Thymus (tissue), 11 donors: ENCODE measurements at regions not wholly inside any gene's neighbourhood (a gene's known extent, or its start where the extent isn't known, plus 50 kb on each side); places are given as distances from the start of the nearest gene placed in this dataset.

ENCODE experiments used
- DNase-seq, 9 donors: peaks; one replicate each; pipeline ENCODE4 v3.0.0-alpha.2; 2013; ENCODE audit warnings: low spot score in 9 of 9, low read depth in 6 of 9, missing footprints in 1 of 9
- H3K27ac ChIP-seq, 2 donors: one replicate each; pipeline ENCODE4 v1.5.1; 2013; ENCODE audit warnings: control low read depth in 1 of 2, low read depth in 1 of 2, low read length in 1 of 2, mild to moderate bottlenecking in 1 of 2, moderate library complexity in 1 of 2
- H3K27me3 ChIP-seq, 2 donors: one replicate each; pipeline ENCODE4 v1.5.1; 2013; ENCODE audit warnings: low read length in 1 of 2; ENCODE audit not compliant: control insufficient read depth in 2 of 2, insufficient read depth in 1 of 2
- H3K36me3 ChIP-seq, 2 donors: one replicate each; pipeline ENCODE4 v1.5.1; 2013; ENCODE audit warnings: low read length in 1 of 2, mild to moderate bottlenecking in 1 of 2, moderate library complexity in 1 of 2; ENCODE audit not compliant: control insufficient read depth in 2 of 2, insufficient read depth in 2 of 2
- H3K4me1 ChIP-seq, 2 donors: one replicate each; pipeline ENCODE4 v1.5.1; 2013; ENCODE audit warnings: low read length in 2 of 2; ENCODE audit not compliant: control insufficient read depth in 2 of 2, insufficient read depth in 2 of 2
- H3K4me3 ChIP-seq, 2 donors: one replicate each; pipeline ENCODE4 v1.5.1; 2013; ENCODE audit warnings: low read length in 2 of 2, control low read depth in 1 of 2, mild to moderate bottlenecking in 1 of 2
- H3K9me3 ChIP-seq, 2 donors: one replicate each; pipeline ENCODE4 v1.5.1; 2013; ENCODE audit warnings: low read length in 1 of 2, mild to moderate bottlenecking in 1 of 2; ENCODE audit not compliant: control insufficient read depth in 2 of 2, insufficient read depth in 1 of 2
- WGBS: extraction: QIAGEN DNeasy Blood & Tissue Kit; methylation state at CpG from one replicate; pipeline ENCODE4 v1.1.7; 2013; 5-methylcytosine and 5-hydroxymethylcytosine counted together
- donor health status: healthy.

DNA sequence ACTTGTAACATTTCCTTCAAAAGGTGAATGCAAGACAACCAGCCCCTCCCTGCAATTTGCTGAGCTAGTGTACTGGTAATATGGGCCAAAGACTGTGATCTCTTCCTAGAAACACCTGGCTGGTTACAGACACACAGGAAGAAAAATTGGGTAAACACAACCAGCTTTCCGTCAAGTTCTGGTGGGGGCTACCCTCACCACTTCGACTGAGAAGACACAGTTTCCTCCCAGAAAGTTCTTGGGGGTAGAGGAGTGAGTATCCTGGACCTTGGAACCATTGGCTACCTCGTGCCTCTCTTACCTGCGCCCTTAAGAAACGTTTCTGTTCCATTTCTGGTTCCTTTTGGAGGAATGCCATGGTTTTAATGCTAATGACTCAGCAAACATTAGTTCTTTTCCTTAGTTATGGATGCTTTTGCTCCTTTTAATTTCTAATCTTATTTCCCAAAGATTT, 120.9 kb upstream of the DLX2 start:
- Histone ChIP-seq H3K27me3 (no peaks in the 10 kb centered on the region), H3K4me1 (peaks cover 10 to 33% of the 10 kb centered on the region in 2 donors), H3K9me3 (no peaks in the 10 kb centered on the region), H3K4me3 (no peak overlapping the region), H3K36me3 (no peaks in the 10 kb centered on the region), H3K27ac (peak overlapping the region in 1 of 2 donors; percentile 62)
- peak in 6 of 9 donors; percentile 46 to 81 (median 56) for DNase-seq
- 33% methylated on average over 5 of the region's 5 CpGs for WGBS

DNA sequence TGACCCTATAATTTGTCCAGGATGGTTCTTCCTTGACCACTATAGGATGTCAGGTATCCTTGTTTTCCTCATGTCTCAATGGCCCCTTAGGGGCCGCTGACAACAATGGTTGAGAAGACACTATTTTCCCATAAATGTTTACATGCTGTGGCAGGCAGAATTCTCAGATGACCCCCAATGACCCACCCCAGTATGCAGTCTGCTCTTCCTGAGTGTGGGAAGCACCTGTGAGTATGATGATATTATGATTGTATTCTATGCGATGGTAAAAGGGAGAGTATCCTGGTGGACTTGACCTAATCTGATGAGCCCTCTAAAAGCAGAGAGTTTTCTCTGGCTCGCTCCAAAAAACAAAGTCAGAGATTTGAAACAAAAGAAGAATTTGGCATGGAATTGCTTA, 123.1 kb upstream of the DLX2 start:
- H3K27ac ChIP-seq: no peak overlapping the region
- peaks cover 17 to 47% of the 10 kb centered on the region in 2 donors for H3K4me1 ChIP-seq
- H3K27me3 ChIP-seq: no peaks in the 10 kb centered on the region
- no peaks in the 10 kb centered on the region for H3K9me3 ChIP-seq
- 96% methylated on average over 3 of the region's 3 CpGs for WGBS
- H3K36me3 ChIP-seq: no peaks in the 10 kb centered on the region
- no peak for DNase-seq
- H3K4me3 ChIP-seq: no peak overlapping the region

DNA sequence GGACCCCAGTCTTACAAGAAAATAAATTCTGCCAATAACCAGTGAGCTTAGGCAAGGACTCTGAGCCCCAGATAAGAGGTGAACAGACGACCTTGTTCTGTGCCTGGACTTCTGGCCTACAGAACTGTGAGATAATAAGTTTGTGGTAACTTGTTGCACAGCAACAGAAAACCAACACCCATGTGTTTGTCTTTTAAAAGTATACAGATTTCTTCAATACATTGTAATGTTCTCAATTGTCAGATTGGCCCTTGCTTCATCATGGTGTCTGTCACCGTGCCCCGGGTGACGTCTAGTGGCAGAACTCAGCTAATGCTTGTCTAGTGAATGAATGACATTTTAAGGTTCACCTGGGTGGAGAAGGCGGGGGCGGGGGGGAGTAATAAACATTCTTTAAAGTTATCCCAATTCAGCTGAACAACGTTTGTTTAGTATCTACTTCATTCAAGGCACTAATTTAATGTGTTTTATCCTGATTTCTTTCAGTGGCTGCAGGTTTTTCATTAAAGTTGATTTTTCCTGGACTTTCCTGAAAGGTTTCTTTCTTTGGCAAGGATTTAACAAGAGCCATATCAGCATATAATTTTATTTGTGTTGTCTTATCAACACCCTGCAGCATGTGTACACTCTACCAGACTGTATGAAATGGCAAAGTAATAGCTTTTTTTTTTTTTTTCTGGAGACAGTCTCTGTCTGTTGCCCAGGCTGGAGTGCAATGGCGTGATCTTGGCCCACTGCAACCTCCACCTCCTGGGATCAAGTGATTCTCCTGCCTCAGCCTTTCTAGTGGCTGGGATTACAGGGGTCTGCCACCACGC, 123.8 kb upstream of the DLX2 start:
- H3K27ac ChIP-seq: no peak overlapping the region
- no peaks in the 10 kb centered on the region for H3K27me3 ChIP-seq
- H3K4me1 ChIP-seq: peaks cover 18 to 53% of the 10 kb centered on the region in 2 donors
- H3K36me3 ChIP-seq: no peaks in the 10 kb centered on the region
- H3K4me3 ChIP-seq: no peak overlapping the region
- H3K9me3 ChIP-seq: no peaks in the 10 kb centered on the region
- 86% methylated on average over 9 of the region's 9 CpGs for WGBS
- no peak for DNase-seq

DNA sequence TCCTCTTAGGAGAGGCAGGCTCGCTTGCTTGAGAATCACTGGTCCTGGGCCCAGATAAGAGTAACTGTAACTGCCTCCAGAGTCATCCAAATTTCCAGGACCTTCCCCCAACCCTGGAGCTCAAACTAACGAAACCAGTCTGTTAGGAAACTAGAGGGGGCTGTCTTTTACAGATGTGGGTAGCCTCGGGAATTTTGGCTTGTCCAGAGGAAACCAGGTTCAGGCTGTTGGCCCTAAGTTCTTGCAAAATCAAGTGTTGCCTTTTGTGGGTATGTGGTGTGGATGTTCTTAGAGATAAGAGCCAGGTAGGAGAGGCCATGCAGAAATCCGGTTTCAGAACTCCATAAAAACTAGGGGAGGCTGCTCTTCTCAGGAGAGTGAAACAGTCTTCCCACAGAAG, 125.0 kb upstream of the DLX2 start:
- no peaks in the 10 kb centered on the region for H3K27me3 ChIP-seq
- no peaks in the 10 kb centered on the region for H3K9me3 ChIP-seq
- WGBS: 40% methylated on average over 4 of the region's 4 CpGs

GRCh38 chr2:172228177-172228808, 125.6 kb upstream of the DLX2 start:
- no peak for DNase-seq
- no peak overlapping the region for H3K4me3 ChIP-seq
- H3K27ac ChIP-seq: peak overlapping the region; percentile 64
- no peaks in the 10 kb centered on the region for H3K27me3 ChIP-seq
- H3K36me3 ChIP-seq: no peaks in the 10 kb centered on the region
- H3K9me3 ChIP-seq: no peaks in the 10 kb centered on the region
- peaks cover 13 to 57% of the 10 kb centered on the region in 2 donors for H3K4me1 ChIP-seq
- WGBS: 92% methylated on average over 10 of the region's 10 CpGs

More for the DNA sequence above, 125.0 kb upstream of the DLX2 start:
- Histone ChIP-seq H3K4me1 (peaks cover 18 to 59% of the 10 kb centered on the region in 2 donors), H3K4me3 (no peak overlapping the region), H3K27ac (peak overlapping the region in 1 of 2 donors; percentile 64), H3K36me3 (no peaks in the 10 kb centered on the region)
- DNase-seq: no peak

DNA sequence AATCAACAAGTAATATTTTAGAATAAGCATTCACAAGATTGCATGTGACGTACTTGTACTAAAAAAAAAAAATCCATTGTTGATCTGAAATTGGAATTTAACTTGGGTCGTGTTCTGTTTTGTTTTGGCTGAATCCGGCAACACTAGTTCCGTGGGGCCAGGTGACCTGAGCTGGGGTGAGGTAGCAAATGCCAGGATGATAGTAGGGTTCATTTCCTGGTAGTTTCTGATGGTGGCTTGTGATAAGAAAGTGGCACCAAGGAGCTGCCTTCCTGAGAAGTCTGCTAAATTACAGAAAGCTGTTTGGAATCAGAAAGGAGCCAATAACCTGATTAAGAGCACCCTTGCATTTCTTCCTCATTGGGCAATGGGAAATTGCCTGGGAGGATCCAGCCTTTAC, 126.4 kb upstream of the DLX2 start:
- Histone ChIP-seq H3K4me1 (peaks cover 11 to 54% of the 10 kb centered on the region in 2 donors), H3K27ac (no peak overlapping the region), H3K4me3 (no peak overlapping the region), H3K27me3 (peaks cover 0 to 2% of the 10 kb centered on the region in 2 donors), H3K36me3 (no peaks in the 10 kb centered on the region), H3K9me3 (no peaks in the 10 kb centered on the region)
- DNase-seq: no peak
- 42% methylated on average over 4 of the region's 4 CpGs for WGBS

DNA sequence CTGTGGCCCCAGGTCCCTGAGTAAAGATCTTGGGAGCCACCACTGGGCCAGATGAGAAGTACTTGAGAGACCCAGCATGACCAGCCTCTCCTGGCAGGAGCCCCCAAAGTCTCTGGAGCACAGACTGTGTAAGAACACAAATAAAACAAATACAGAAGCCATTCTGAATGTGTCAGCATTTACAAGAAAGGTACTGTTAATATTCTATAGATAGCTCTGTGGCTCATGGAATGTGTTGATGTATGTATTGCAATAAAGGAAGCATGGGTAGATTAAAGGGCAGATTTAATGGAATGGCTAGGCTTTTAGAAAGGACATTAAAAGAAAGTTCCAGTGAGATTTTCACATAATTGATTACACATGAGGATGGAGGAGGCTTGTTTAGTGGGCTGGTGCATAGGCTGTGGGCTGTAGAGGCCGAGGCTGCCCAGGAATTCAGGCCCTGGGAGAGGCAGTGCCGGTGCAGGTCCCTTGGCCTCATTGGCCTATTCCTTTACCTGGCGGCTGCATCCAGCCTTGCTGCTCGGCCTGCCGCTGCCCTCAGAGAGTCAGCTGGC, 127.7 kb upstream of the DLX2 start:
- Histone ChIP-seq H3K27me3 (peaks cover 0 to 13% of the 10 kb centered on the region in 2 donors), H3K4me1 (peaks cover 14 to 67% of the 10 kb centered on the region in 2 donors), H3K27ac (no peak overlapping the region), H3K4me3 (no peak overlapping the region), H3K9me3 (no peaks in the 10 kb centered on the region), H3K36me3 (no peaks in the 10 kb centered on the region)
- WGBS: 87% methylated on average over 5 of the region's 5 CpGs
- no peak for DNase-seq

DNA sequence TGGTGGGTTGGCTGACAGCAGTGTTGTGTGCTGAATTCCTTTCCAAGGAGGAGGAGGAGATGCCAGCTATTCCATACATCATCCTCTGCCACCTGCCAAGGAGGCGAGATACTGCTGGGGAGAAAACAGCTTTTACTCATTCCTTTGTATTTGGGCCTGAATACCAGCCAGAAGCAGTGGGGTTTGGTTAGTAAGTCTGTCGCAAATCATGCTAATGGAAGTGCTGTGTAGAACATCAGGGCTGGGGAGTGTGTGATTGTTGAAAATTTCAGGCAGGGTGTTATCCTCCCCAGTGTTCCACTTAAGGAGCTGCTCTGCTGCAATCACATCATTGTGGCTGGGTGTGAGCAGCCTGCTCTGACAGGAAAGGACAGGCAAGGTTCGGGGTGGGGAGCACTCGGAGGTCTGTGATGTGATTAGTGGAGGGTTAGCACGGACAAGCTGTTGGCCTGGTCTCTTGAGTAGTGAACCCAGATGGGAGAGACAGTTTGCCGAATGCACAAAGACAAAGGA, 128.2 kb upstream of the DLX2 start:
- 97% methylated on average over 6 of the region's 6 CpGs for WGBS
- Histone ChIP-seq H3K9me3 (no peaks in the 10 kb centered on the region), H3K4me1 (peaks cover 17 to 71% of the 10 kb centered on the region in 2 donors), H3K27ac (peak overlapping the region in 1 of 2 donors; percentile 61), H3K36me3 (no peaks in the 10 kb centered on the region), H3K4me3 (no peak overlapping the region), H3K27me3 (peaks cover 0 to 15% of the 10 kb centered on the region in 2 donors)
- DNase-seq: no peak

GRCh38 chr2:172231508-172231907, 128.8 kb upstream of the DLX2 start:
- no peak for DNase-seq
- no peaks in the 10 kb centered on the region for H3K9me3 ChIP-seq
- WGBS: over 99% methylated on average over 3 of the region's 3 CpGs
- no peak overlapping the region for H3K4me3 ChIP-seq
- H3K4me1 ChIP-seq: peaks cover 20 to 74% of the 10 kb centered on the region in 2 donors
- H3K27me3 ChIP-seq: peaks cover 0 to 16% of the 10 kb centered on the region in 2 donors
- H3K36me3 ChIP-seq: no peaks in the 10 kb centered on the region
- peak overlapping the region in 1 of 2 donors; percentile 66 for H3K27ac ChIP-seq
